ENCODE measurements at regions not wholly inside any gene's neighbourhood (a gene's known extent, or its start where the extent isn't known, plus 50 kb on each side); places are given as distances from the start of the nearest gene placed in this dataset.

DNA sequence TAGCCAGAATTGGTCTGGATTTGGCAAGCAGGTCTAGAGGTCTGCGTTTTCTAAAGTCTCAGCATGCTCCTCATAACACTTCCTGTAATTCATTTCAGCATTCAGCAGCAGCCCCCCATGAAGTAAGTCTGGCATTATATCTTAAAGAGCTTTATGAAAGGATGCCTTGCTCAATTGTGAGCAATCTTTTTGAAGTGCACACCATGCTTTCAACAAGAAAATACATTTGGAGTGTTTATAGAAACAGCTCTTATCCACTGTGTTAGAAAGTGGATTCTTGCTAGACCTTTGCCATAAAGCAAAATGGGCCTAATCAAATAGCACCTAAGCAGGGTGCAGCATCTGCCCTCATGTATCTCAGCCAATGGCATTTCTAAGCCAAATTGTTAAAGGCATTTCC lies 378.0 kb upstream of the AKR1E2 start:
- H3K9me3 ChIP-seq (ENCODE audit: control insufficient read depth, low read length, poor library complexity, severe bottlenecking): no peaks in the 10 kb centered on the region
- DNase-seq (no peak), ATAC-seq (no peak)
- Mint-ChIP-seq H3K27me3 (no peaks in the 10 kb centered on the region), H3K27ac (no peak overlapping the region), H3K4me1 (peaks cover 3% of the 10 kb centered on the region), H3K4me3 (no peak overlapping the region), H3K36me3 (ENCODE audit: low read depth) (peaks cover 3% of the 10 kb centered on the region)

- no peaks in the 10 kb centered on the region for H3K27me3 Mint-ChIP-seq
- H3K27ac Mint-ChIP-seq: no peak overlapping the region
- no peak for ATAC-seq
- no peaks in the 10 kb centered on the region for H3K4me1 Mint-ChIP-seq
- DNase-seq: no peak
- no peaks in the 10 kb centered on the region for H3K9me3 ChIP-seq (ENCODE audit: control insufficient read depth, low read length, poor library complexity, severe bottlenecking)
- peaks cover 3% of the 10 kb centered on the region for H3K36me3 Mint-ChIP-seq (ENCODE audit: low read depth)
- no peak overlapping the region for H3K4me3 Mint-ChIP-seq
Observed at GRCh38 chr10:4443419-4443818, 382.6 kb upstream of the AKR1E2 start.

DNA sequence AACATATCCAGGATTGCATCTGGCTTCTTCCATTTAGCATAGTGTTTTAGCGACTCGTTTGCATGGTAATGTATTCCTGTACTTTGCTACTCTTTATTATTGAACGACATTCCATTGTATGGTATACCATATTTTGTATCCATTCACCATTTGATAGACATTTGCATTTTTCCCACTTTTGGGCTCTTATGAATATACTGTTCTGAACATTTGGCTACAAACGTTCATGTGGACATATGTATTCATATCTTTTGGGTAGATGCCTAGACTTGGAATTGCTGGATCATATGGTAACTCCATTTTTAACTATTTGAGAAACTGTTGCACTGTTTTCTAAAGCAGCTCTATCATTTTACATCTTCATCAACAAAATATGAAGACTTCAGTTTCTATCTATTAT lies 383.7 kb upstream of the AKR1E2 start:
- H3K27me3 Mint-ChIP-seq: no peaks in the 10 kb centered on the region
- H3K36me3 Mint-ChIP-seq (ENCODE audit: low read depth): peaks cover 3% of the 10 kb centered on the region
- ATAC-seq (no peak), DNase-seq (no peak)
- no peaks in the 10 kb centered on the region for H3K4me1 Mint-ChIP-seq
- no peaks in the 10 kb centered on the region for H3K9me3 ChIP-seq (ENCODE audit: control insufficient read depth, low read length, poor library complexity, severe bottlenecking)
- H3K4me3 Mint-ChIP-seq: no peak overlapping the region
- no peak overlapping the region for H3K27ac Mint-ChIP-seq

DNA sequence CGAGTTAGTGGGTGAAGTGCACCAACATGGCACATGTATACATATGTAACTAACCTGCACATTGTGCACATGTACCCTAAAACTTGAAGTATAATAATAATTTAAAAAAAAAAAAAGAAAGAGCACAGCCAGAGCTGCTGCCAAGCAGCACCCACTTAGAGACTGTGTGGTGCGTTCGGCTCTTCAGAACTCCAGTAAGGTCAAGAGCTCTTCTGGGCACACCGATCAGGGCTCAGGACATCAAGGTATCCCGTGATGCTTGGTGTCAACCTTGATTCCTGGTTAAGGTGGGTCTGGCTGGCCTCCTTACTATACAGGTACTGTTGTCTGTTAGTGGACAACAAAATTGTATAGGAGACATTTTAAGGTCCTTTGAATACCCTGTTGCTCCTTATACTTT lies 385.7 kb upstream of the AKR1E2 start:
- Mint-ChIP-seq H3K4me3 (no peak overlapping the region), H3K36me3 (ENCODE audit: low read depth) (peaks cover 3% of the 10 kb centered on the region), H3K4me1 (no peaks in the 10 kb centered on the region), H3K27me3 (no peaks in the 10 kb centered on the region), H3K27ac (no peak overlapping the region)
- no peak for ATAC-seq
- no peak for DNase-seq
- no peaks in the 10 kb centered on the region for H3K9me3 ChIP-seq (ENCODE audit: control insufficient read depth, low read length, poor library complexity, severe bottlenecking)

- Mint-ChIP-seq H3K4me3 (no peak overlapping the region), H3K36me3 (ENCODE audit: low read depth) (no peaks in the 10 kb centered on the region), H3K27ac (no peak overlapping the region), H3K27me3 (no peaks in the 10 kb centered on the region), H3K4me1 (no peaks in the 10 kb centered on the region)
- DNase-seq: no peak
- ATAC-seq: no peak
- no peaks in the 10 kb centered on the region for H3K9me3 ChIP-seq (ENCODE audit: control insufficient read depth, low read length, poor library complexity, severe bottlenecking)
Observed at GRCh38 chr10:4437791-4438190, 388.2 kb upstream of the AKR1E2 start.

GRCh38 chr10:4437061-4437460 lies 388.9 kb upstream of the AKR1E2 start:
- ATAC-seq (no peak), DNase-seq (no peak)
- Mint-ChIP-seq H3K27ac (no peak overlapping the region), H3K4me1 (no peaks in the 10 kb centered on the region), H3K36me3 (ENCODE audit: low read depth) (no peaks in the 10 kb centered on the region), H3K4me3 (no peak overlapping the region), H3K27me3 (no peaks in the 10 kb centered on the region)
- no peaks in the 10 kb centered on the region for H3K9me3 ChIP-seq (ENCODE audit: control insufficient read depth, low read length, poor library complexity, severe bottlenecking)

DNA sequence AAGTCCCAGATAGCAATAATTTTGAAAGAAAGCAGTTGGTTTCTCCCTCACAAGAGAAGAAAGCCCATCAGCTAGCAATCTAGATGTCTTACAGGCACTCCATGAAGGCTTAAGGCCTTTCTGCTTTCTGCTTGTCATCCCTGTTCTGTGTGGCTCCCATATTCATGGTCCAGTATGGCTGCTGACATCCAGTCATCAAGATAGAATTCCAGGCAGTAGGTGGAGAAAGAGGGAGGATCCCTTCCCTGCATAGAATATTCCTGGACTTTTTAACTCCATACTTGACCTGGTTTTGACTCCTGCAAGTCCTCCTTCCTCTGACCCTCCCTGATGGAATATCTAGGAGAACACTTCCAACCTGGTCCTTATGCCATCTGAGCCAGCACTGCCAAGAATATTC lies 389.9 kb upstream of the AKR1E2 start:
- Mint-ChIP-seq H3K36me3 (ENCODE audit: low read depth) (no peaks in the 10 kb centered on the region), H3K27ac (no peak overlapping the region), H3K4me1 (no peaks in the 10 kb centered on the region), H3K4me3 (no peak overlapping the region), H3K27me3 (no peaks in the 10 kb centered on the region)
- H3K9me3 ChIP-seq (ENCODE audit: control insufficient read depth, low read length, poor library complexity, severe bottlenecking): no peaks in the 10 kb centered on the region
- ATAC-seq (no peak), DNase-seq (no peak)

GRCh38 chr10:4434516-4435071 lies 391.4 kb upstream of the AKR1E2 start:
- H3K27me3 Mint-ChIP-seq: no peaks in the 10 kb centered on the region
- DNase-seq (no peak), ATAC-seq (no peak)
- H3K9me3 ChIP-seq (ENCODE audit: control insufficient read depth, low read length, poor library complexity, severe bottlenecking): no peaks in the 10 kb centered on the region
- H3K36me3 Mint-ChIP-seq (ENCODE audit: low read depth): no peaks in the 10 kb centered on the region
- no peak overlapping the region for H3K27ac Mint-ChIP-seq
- no peaks in the 10 kb centered on the region for H3K4me1 Mint-ChIP-seq
- no peak overlapping the region for H3K4me3 Mint-ChIP-seq

GRCh38 chr10:4434105-4434504 lies 391.9 kb upstream of the AKR1E2 start:
- Mint-ChIP-seq H3K27me3 (no peaks in the 10 kb centered on the region), H3K27ac (no peak overlapping the region), H3K4me1 (no peaks in the 10 kb centered on the region), H3K4me3 (no peak overlapping the region), H3K36me3 (ENCODE audit: low read depth) (no peaks in the 10 kb centered on the region)
- DNase-seq: no peak
- no peak for ATAC-seq
- no peaks in the 10 kb centered on the region for H3K9me3 ChIP-seq (ENCODE audit: control insufficient read depth, low read length, poor library complexity, severe bottlenecking)

DNA sequence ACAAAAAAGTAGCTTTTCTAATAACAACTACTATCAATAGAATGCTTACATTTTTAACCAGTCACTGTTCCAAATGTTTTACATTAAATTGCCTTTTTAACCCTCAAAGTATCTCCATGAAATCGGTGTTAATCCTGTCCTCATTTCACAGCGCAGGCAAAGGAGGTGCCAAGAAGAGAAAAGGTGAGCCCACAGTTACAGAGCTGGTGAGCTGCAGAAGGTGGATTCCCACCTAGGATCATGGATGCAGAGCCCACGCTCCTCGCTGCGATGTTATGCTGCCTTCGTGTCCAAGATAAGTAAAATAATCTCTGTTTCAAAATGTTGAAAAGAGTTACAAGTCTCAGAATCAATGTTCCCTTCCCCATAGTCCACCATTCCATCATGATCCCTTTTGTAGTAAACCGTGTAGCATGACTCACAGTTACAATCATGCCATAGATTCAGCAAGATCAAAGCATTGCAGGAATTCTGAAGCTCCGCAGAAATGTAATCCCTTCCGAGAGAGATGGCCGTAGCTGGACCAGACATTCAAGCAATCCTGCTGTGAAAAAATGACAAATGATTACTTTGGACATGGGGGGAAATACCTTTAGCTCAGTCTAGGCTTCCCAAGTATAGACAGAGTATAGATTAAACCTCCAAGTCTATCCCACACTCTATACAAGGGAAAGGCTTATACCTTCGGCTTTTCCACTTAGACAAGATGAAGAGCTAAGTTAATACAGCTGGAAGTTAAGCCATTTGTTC lies 394.7 kb upstream of the AKR1E2 start:
- ATAC-seq: no peak
- H3K4me1 Mint-ChIP-seq: no peaks in the 10 kb centered on the region

DNA sequence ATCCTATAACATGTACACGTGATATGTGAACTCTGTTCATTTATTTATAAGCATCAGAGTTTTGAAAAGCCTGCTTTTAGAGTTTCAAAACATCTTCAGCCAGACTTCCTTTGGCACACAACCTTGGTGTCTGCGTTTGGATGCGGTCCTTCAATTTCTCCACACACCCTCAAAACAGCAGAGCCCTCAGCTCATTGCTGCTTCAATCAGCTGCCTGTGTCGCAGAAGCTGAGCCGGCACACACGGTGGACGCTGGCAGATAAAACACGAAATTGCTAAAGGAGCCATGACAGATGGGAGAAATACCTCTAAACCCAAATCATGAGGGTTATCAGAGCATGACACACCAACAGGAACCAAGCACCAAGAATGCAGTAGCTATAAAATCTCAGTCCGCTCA lies 396.4 kb upstream of the AKR1E2 start:
- H3K36me3 Mint-ChIP-seq (ENCODE audit: low read depth): no peaks in the 10 kb centered on the region
- DNase-seq (no peak), ATAC-seq (no peak)
- no peak overlapping the region for H3K27ac Mint-ChIP-seq
- H3K27me3 Mint-ChIP-seq: no peaks in the 10 kb centered on the region
- H3K9me3 ChIP-seq (ENCODE audit: control insufficient read depth, low read length, poor library complexity, severe bottlenecking): no peaks in the 10 kb centered on the region
- no peak overlapping the region for H3K4me3 Mint-ChIP-seq
- H3K4me1 Mint-ChIP-seq: no peaks in the 10 kb centered on the region

More for the DNA sequence above, 394.7 kb upstream of the AKR1E2 start:
- DNase-seq: no peak
- H3K4me3 Mint-ChIP-seq: no peak overlapping the region
- H3K9me3 ChIP-seq (ENCODE audit: control insufficient read depth, low read length, poor library complexity, severe bottlenecking): no peaks in the 10 kb centered on the region
- H3K27me3 Mint-ChIP-seq: no peaks in the 10 kb centered on the region
- H3K36me3 Mint-ChIP-seq (ENCODE audit: low read depth): no peaks in the 10 kb centered on the region
- no peak overlapping the region for H3K27ac Mint-ChIP-seq

DNA sequence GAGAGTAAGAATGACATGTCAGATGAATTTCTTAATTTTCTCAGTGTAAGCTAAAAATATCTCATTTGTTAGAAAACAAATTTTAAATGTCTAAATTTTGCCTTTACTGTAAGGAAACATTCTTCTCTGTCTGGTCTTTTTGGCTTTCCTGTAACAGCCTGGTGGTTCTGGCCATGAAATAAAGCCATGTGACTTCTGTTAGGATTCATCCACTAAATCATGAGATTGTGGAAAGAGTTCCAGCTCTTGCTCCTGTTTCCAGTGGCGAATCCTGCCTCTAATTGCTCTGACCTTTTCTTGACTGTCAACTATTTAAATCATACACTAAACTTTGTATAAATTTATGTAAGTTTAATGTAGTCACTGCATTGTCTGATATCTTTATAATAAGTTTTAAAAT lies 398.5 kb upstream of the AKR1E2 start:
- DNase-seq (no peak), ATAC-seq (no peak)
- H3K27ac Mint-ChIP-seq: no peak overlapping the region
- H3K27me3 Mint-ChIP-seq: no peaks in the 10 kb centered on the region
- H3K4me3 Mint-ChIP-seq: no peak overlapping the region
- no peaks in the 10 kb centered on the region for H3K9me3 ChIP-seq (ENCODE audit: control insufficient read depth, low read length, poor library complexity, severe bottlenecking)
- H3K4me1 Mint-ChIP-seq: peaks cover 3% of the 10 kb centered on the region
- no peaks in the 10 kb centered on the region for H3K36me3 Mint-ChIP-seq (ENCODE audit: low read depth)

DNA sequence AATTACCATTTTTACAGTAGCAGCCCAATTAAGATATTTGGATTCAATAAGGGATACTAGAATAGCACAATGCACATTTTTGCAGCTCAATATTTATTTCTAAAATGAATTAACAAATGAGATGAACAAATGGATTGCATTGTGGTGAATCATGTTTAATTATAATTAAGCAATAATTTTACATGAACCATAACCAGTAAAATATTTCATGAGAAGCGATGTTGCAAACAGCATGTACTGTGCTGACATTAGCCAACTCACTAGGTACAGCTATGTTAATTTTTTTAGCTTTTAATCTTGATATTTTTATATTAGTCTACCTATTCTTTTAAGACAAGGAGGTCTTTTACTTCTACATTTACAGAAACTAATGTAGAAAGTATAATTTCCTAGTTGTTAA lies 399.1 kb upstream of the AKR1E2 start:
- DNase-seq: no peak
- H3K9me3 ChIP-seq (ENCODE audit: control insufficient read depth, low read length, poor library complexity, severe bottlenecking): no peaks in the 10 kb centered on the region
- ATAC-seq: no peak
- Mint-ChIP-seq H3K27ac (no peak overlapping the region), H3K4me1 (peaks cover 3% of the 10 kb centered on the region), H3K27me3 (no peaks in the 10 kb centered on the region), H3K4me3 (no peak overlapping the region), H3K36me3 (ENCODE audit: low read depth) (no peaks in the 10 kb centered on the region)

- ATAC-seq (no peak), DNase-seq (no peak)
- H3K4me3 Mint-ChIP-seq: no peak overlapping the region
- H3K4me1 Mint-ChIP-seq: peaks cover 3% of the 10 kb centered on the region
- H3K36me3 Mint-ChIP-seq (ENCODE audit: low read depth): no peaks in the 10 kb centered on the region
- H3K9me3 ChIP-seq (ENCODE audit: control insufficient read depth, low read length, poor library complexity, severe bottlenecking): no peaks in the 10 kb centered on the region
- H3K27me3 Mint-ChIP-seq: peaks cover 8% of the 10 kb centered on the region
- no peak overlapping the region for H3K27ac Mint-ChIP-seq
Observed at GRCh38 chr10:4409319-4409718, 416.7 kb upstream of the AKR1E2 start.
